MM.1S (cell line): ENCODE measurements at regions not wholly inside any gene's neighbourhood (a gene's known extent, or its start where the extent isn't known, plus 50 kb on each side); places are given as distances from the start of the nearest gene placed in this dataset.

Experiments used
- CTCF ChIP-seq: fragments of 300-600 bp; sonication (generic); IDR thresholded peaks from 2 replicates; pipeline ENCODE4 v1.5.1; 2016; ENCODE audit warnings: antibody characterized with exemption, low read length, mixed read lengths
- EZH2 ChIP-seq: fragments of 300-600 bp; sonication (generic); optimal IDR thresholded peaks from 2 replicates; pipeline ENCODE3; 2017; ENCODE audit warnings: low read depth, mild to moderate bottlenecking, antibody characterized with exemption, low read length, mixed read lengths

DNA sequence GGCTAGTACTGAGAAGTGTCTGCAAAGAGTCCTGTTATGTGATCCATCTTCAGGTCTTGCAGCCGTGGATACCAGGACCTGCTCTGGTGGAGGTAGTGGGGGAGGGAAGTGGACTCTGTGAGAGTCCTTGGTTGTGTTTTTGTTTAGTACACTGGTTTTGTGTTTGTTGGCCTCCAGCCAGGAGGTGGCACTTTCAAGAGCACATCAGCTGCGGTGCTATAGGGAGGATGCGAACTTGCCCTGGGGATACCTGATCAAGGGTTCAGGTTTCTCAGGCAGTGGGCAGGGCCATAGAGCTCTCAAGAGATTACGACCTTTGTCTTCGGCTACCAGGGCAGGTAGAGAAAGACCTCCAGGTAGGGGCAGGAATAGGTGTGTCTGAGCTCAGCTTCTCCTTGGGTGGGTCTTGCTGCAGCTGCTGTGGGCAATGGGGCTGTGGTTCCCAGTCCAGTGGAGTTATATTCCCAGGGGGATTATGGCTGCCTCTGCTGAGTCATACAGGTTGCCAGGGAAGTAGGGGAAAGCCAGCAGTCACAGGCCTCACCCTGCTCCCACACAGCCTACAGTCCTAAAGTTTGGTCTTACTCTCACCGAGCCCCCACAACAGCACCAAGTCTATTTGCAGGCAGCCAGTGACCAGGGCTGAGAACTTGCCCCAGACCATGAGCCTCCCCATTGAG, 132.8 kb upstream of the NPHP3 start:
- TF ChIP-seq CTCF (no peak), EZH2 (no peak)
